ENCODE measurements at regions not wholly inside any gene's neighbourhood (a gene's known extent, or its start where the extent isn't known, plus 50 kb on each side); places are given as distances from the start of the nearest gene placed in this dataset.

- Histone ChIP-seq H3K27me3 (ENCODE audit: control insufficient read depth, insufficient read depth, low read length) (no peaks in the 10 kb centered on the region), H3K27ac (ENCODE audit: low read length) (no peak overlapping the region), H3K9me3 (ENCODE audit: control insufficient read depth, low read depth, low read length) (no peaks in the 10 kb centered on the region), H3K4me3 (ENCODE audit: low read length) (no peak overlapping the region), H3K36me3 (ENCODE audit: control insufficient read depth, low read depth, low read length) (no peaks in the 10 kb centered on the region), H3K4me1 (ENCODE audit: control insufficient read depth, low read depth, low read length) (peaks cover 8% of the 10 kb centered on the region), H3K9ac (ENCODE audit: low read length) (no peak overlapping the region)
Measured at GRCh38 chr18:73748731-73749130, 398.9 kb downstream of the FBXO15 start.

- Histone ChIP-seq H3K4me1 (ENCODE audit: control insufficient read depth, low read depth, low read length) (peaks cover 11% of the 10 kb centered on the region), H3K36me3 (ENCODE audit: control insufficient read depth, low read depth, low read length) (no peaks in the 10 kb centered on the region), H3K4me3 (ENCODE audit: low read length) (no peak overlapping the region), H3K27me3 (ENCODE audit: control insufficient read depth, insufficient read depth, low read length) (no peaks in the 10 kb centered on the region), H3K9me3 (ENCODE audit: control insufficient read depth, low read depth, low read length) (no peaks in the 10 kb centered on the region), H3K27ac (ENCODE audit: low read length) (no peak overlapping the region), H3K9ac (ENCODE audit: low read length) (no peak overlapping the region)
Measured at GRCh38 chr18:73746101-73746500, 401.5 kb downstream of the FBXO15 start.

- H3K36me3 ChIP-seq (ENCODE audit: control insufficient read depth, low read depth, low read length), result no peaks in the 10 kb centered on the region
- no peak overlapping the region for H3K27ac ChIP-seq (ENCODE audit: low read length)
- H3K9ac ChIP-seq (ENCODE audit: low read length), result no peak overlapping the region
- H3K27me3 ChIP-seq (ENCODE audit: control insufficient read depth, insufficient read depth, low read length), result no peaks in the 10 kb centered on the region
- no peak overlapping the region for H3K4me3 ChIP-seq (ENCODE audit: low read length)
- no peaks in the 10 kb centered on the region for H3K9me3 ChIP-seq (ENCODE audit: control insufficient read depth, low read depth, low read length)
- peaks cover 11% of the 10 kb centered on the region for H3K4me1 ChIP-seq (ENCODE audit: control insufficient read depth, low read depth, low read length)
Measured at GRCh38 chr18:73742957-73743356, 404.7 kb downstream of the FBXO15 start.

- no peaks in the 10 kb centered on the region for H3K36me3 ChIP-seq (ENCODE audit: control insufficient read depth, low read depth, low read length)
- no peak overlapping the region for H3K27ac ChIP-seq (ENCODE audit: low read length)
- H3K9me3 ChIP-seq (ENCODE audit: control insufficient read depth, low read depth, low read length), result no peaks in the 10 kb centered on the region
Measured at GRCh38 chr18:73741946-73742345, 405.7 kb downstream of the FBXO15 start.

GRCh38 chr18:73739098-73739497 is 408.5 kb downstream of the FBXO15 start:
- no peaks in the 10 kb centered on the region for H3K27me3 ChIP-seq (ENCODE audit: control insufficient read depth, insufficient read depth, low read length)
- no peak overlapping the region for H3K4me3 ChIP-seq (ENCODE audit: low read length)
- H3K9me3 ChIP-seq (ENCODE audit: control insufficient read depth, low read depth, low read length), result no peaks in the 10 kb centered on the region
- no peak overlapping the region for H3K27ac ChIP-seq (ENCODE audit: low read length)
- no peak overlapping the region for H3K9ac ChIP-seq (ENCODE audit: low read length)
- H3K36me3 ChIP-seq (ENCODE audit: control insufficient read depth, low read depth, low read length), result no peaks in the 10 kb centered on the region
- peaks cover 6% of the 10 kb centered on the region for H3K4me1 ChIP-seq (ENCODE audit: control insufficient read depth, low read depth, low read length)

More at GRCh38 chr18:73741946-73742345, 405.7 kb downstream of the FBXO15 start:
- H3K27me3 ChIP-seq (ENCODE audit: control insufficient read depth, insufficient read depth, low read length), result no peaks in the 10 kb centered on the region
- no peak overlapping the region for H3K4me3 ChIP-seq (ENCODE audit: low read length)
- H3K9ac ChIP-seq (ENCODE audit: low read length), result no peak overlapping the region
- H3K4me1 ChIP-seq (ENCODE audit: control insufficient read depth, low read depth, low read length), result peaks cover 11% of the 10 kb centered on the region

GRCh38 chr18:73737990-73738389 is 409.6 kb downstream of the FBXO15 start:
- no peaks in the 10 kb centered on the region for H3K36me3 ChIP-seq (ENCODE audit: control insufficient read depth, low read depth, low read length)
- no peaks in the 10 kb centered on the region for H3K27me3 ChIP-seq (ENCODE audit: control insufficient read depth, insufficient read depth, low read length)
- peaks cover 3% of the 10 kb centered on the region for H3K4me1 ChIP-seq (ENCODE audit: control insufficient read depth, low read depth, low read length)
- no peak overlapping the region for H3K27ac ChIP-seq (ENCODE audit: low read length)
- no peaks in the 10 kb centered on the region for H3K9me3 ChIP-seq (ENCODE audit: control insufficient read depth, low read depth, low read length)
- no peak overlapping the region for H3K4me3 ChIP-seq (ENCODE audit: low read length)
- no peak overlapping the region for H3K9ac ChIP-seq (ENCODE audit: low read length)

GRCh38 chr18:73735836-73736235 is 411.8 kb downstream of the FBXO15 start:
- Histone ChIP-seq H3K9ac (ENCODE audit: low read length) (no peak overlapping the region), H3K4me3 (ENCODE audit: low read length) (no peak overlapping the region), H3K36me3 (ENCODE audit: control insufficient read depth, low read depth, low read length) (no peaks in the 10 kb centered on the region), H3K27ac (ENCODE audit: low read length) (no peak overlapping the region), H3K4me1 (ENCODE audit: control insufficient read depth, low read depth, low read length) (no peaks in the 10 kb centered on the region), H3K27me3 (ENCODE audit: control insufficient read depth, insufficient read depth, low read length) (no peaks in the 10 kb centered on the region), H3K9me3 (ENCODE audit: control insufficient read depth, low read depth, low read length) (no peaks in the 10 kb centered on the region)

- Histone ChIP-seq H3K9me3 (ENCODE audit: control insufficient read depth, low read depth, low read length) (no peaks in the 10 kb centered on the region), H3K27ac (ENCODE audit: low read length) (no peak overlapping the region), H3K36me3 (ENCODE audit: control insufficient read depth, low read depth, low read length) (no peaks in the 10 kb centered on the region), H3K9ac (ENCODE audit: low read length) (no peak overlapping the region), H3K27me3 (ENCODE audit: control insufficient read depth, insufficient read depth, low read length) (no peaks in the 10 kb centered on the region), H3K4me3 (ENCODE audit: low read length) (no peak overlapping the region), H3K4me1 (ENCODE audit: control insufficient read depth, low read depth, low read length) (no peaks in the 10 kb centered on the region)
Measured at GRCh38 chr18:73733806-73734314, 413.8 kb downstream of the FBXO15 start.

GRCh38 chr18:73733376-73733775 is 414.3 kb downstream of the FBXO15 start:
- H3K27me3 ChIP-seq (ENCODE audit: control insufficient read depth, insufficient read depth, low read length), result no peaks in the 10 kb centered on the region
- no peak overlapping the region for H3K4me3 ChIP-seq (ENCODE audit: low read length)
- H3K36me3 ChIP-seq (ENCODE audit: control insufficient read depth, low read depth, low read length), result no peaks in the 10 kb centered on the region
- H3K4me1 ChIP-seq (ENCODE audit: control insufficient read depth, low read depth, low read length), result no peaks in the 10 kb centered on the region
- no peak overlapping the region for H3K9ac ChIP-seq (ENCODE audit: low read length)
- no peaks in the 10 kb centered on the region for H3K9me3 ChIP-seq (ENCODE audit: control insufficient read depth, low read depth, low read length)
- no peak overlapping the region for H3K27ac ChIP-seq (ENCODE audit: low read length)

GRCh38 chr18:73728657-73729056 is 419.0 kb downstream of the FBXO15 start:
- no peak overlapping the region for H3K4me3 ChIP-seq (ENCODE audit: low read length)
- H3K27ac ChIP-seq (ENCODE audit: low read length), result no peak overlapping the region
- H3K9me3 ChIP-seq (ENCODE audit: control insufficient read depth, low read depth, low read length), result no peaks in the 10 kb centered on the region
- H3K27me3 ChIP-seq (ENCODE audit: control insufficient read depth, insufficient read depth, low read length), result no peaks in the 10 kb centered on the region
- no peaks in the 10 kb centered on the region for H3K4me1 ChIP-seq (ENCODE audit: control insufficient read depth, low read depth, low read length)
- H3K9ac ChIP-seq (ENCODE audit: low read length), result no peak overlapping the region
- no peaks in the 10 kb centered on the region for H3K36me3 ChIP-seq (ENCODE audit: control insufficient read depth, low read depth, low read length)

- Histone ChIP-seq H3K9ac (ENCODE audit: low read length) (no peak overlapping the region), H3K9me3 (ENCODE audit: control insufficient read depth, low read depth, low read length) (no peaks in the 10 kb centered on the region), H3K27ac (ENCODE audit: low read length) (no peak overlapping the region), H3K4me1 (ENCODE audit: control insufficient read depth, low read depth, low read length) (no peaks in the 10 kb centered on the region), H3K36me3 (ENCODE audit: control insufficient read depth, low read depth, low read length) (no peaks in the 10 kb centered on the region), H3K27me3 (ENCODE audit: control insufficient read depth, insufficient read depth, low read length) (no peaks in the 10 kb centered on the region), H3K4me3 (ENCODE audit: low read length) (no peak overlapping the region)
Measured at GRCh38 chr18:73724958-73725357, 422.7 kb downstream of the FBXO15 start.

- H3K36me3 ChIP-seq (ENCODE audit: control insufficient read depth, low read depth, low read length), result no peaks in the 10 kb centered on the region
- no peaks in the 10 kb centered on the region for H3K9me3 ChIP-seq (ENCODE audit: control insufficient read depth, low read depth, low read length)
- H3K4me1 ChIP-seq (ENCODE audit: control insufficient read depth, low read depth, low read length), result no peaks in the 10 kb centered on the region
- no peaks in the 10 kb centered on the region for H3K27me3 ChIP-seq (ENCODE audit: control insufficient read depth, insufficient read depth, low read length)
- H3K9ac ChIP-seq (ENCODE audit: low read length), result no peak overlapping the region
- no peak overlapping the region for H3K27ac ChIP-seq (ENCODE audit: low read length)
- no peak overlapping the region for H3K4me3 ChIP-seq (ENCODE audit: low read length)
Measured at GRCh38 chr18:73719611-73720010, 428.0 kb downstream of the FBXO15 start.
